NCI-H82 treated with DMSO at 0.1 percent for 48 hours (cell line): ENCODE measurements at regions not wholly inside any gene's neighbourhood (a gene's known extent, or its start where the extent isn't known, plus 50 kb on each side); places are given as distances from the start of the nearest gene placed in this dataset.

Experiments used
- DNase-seq: peaks from one replicate; lab custom pipeline; 2025; ENCODE audit not compliant: unreplicated experiment; lab: John Stamatoyannopoulos, UW

GRCh38 chr18:78627551-78628346 is 351.9 kb upstream of the SALL3 start:
- DNase-seq, result no peak

- DNase-seq, result no peak
Observed at GRCh38 chr18:78629426-78629825, 350.2 kb upstream of the SALL3 start.

GRCh38 chr18:78630356-78630755 is 349.3 kb upstream of the SALL3 start:
- DNase-seq, result no peak

GRCh38 chr18:78630981-78631510 is 348.6 kb upstream of the SALL3 start:
- DNase-seq, result no peak

GRCh38 chr18:78632111-78632541 is 347.5 kb upstream of the SALL3 start:
- no peak for DNase-seq

- no peak for DNase-seq
Observed at GRCh38 chr18:78634061-78634696, 345.4 kb upstream of the SALL3 start.

- no peak for DNase-seq
Observed at GRCh38 chr18:78635093-78635800, 344.4 kb upstream of the SALL3 start.

GRCh38 chr18:78636260-78636659 is 343.4 kb upstream of the SALL3 start:
- no peak for DNase-seq

GRCh38 chr18:78637442-78638402 is 341.9 kb upstream of the SALL3 start:
- DNase-seq, result no peak

- no peak for DNase-seq
Observed at GRCh38 chr18:78639006-78639950, 340.3 kb upstream of the SALL3 start.

- DNase-seq, result no peak
Observed at GRCh38 chr18:78640246-78640995, 339.2 kb upstream of the SALL3 start.

GRCh38 chr18:78641689-78642231 is 337.9 kb upstream of the SALL3 start:
- DNase-seq, result no peak

GRCh38 chr18:78642296-78642951 is 337.2 kb upstream of the SALL3 start:
- no peak for DNase-seq

GRCh38 chr18:78643004-78643403 is 336.6 kb upstream of the SALL3 start:
- no peak for DNase-seq

- no peak for DNase-seq
Observed at GRCh38 chr18:78643981-78644380, 335.6 kb upstream of the SALL3 start.

- DNase-seq, result no peak
Observed at GRCh38 chr18:78645216-78645615, 334.4 kb upstream of the SALL3 start.

GRCh38 chr18:78647018-78647417 is 332.6 kb upstream of the SALL3 start:
- DNase-seq, result no peak

GRCh38 chr18:78649421-78649820 is 330.2 kb upstream of the SALL3 start:
- no peak for DNase-seq
